ENCODE measurements at regions not wholly inside any gene's neighbourhood (a gene's known extent, or its start where the extent isn't known, plus 50 kb on each side); places are given as distances from the start of the nearest gene placed in this dataset.

GRCh38 chr22:27011133-27011532 lies 353.7 kb downstream of the MIAT start:
- TF ChIP-seq CTCF (IDR thresholded peaks at IDR 0.05; ENCODE audit: control extremely low read depth in 1 of 3, insufficient read depth in 1 of 3, low read depth in 1 of 3, low read length in 3 of 3) (no peak), CBX8 (IDR thresholded peaks at IDR 0.05; ENCODE audit: borderline replicate concordance, low read depth, low read length) (no peak), NRF1 (IDR thresholded peaks at IDR 0.05; ENCODE audit: low read depth, low read length) (no peak)

All from H1 (cell line).